ENCODE measurements at regions not wholly inside any gene's neighbourhood (a gene's known extent, or its start where the extent isn't known, plus 50 kb on each side); places are given as distances from the start of the nearest gene placed in this dataset.
"Not testable (repeated sequence)": the region's sequence is repeated elsewhere in the genome, so short reads cannot be mapped to it uniquely, and the experiment has no call there.

DNA sequence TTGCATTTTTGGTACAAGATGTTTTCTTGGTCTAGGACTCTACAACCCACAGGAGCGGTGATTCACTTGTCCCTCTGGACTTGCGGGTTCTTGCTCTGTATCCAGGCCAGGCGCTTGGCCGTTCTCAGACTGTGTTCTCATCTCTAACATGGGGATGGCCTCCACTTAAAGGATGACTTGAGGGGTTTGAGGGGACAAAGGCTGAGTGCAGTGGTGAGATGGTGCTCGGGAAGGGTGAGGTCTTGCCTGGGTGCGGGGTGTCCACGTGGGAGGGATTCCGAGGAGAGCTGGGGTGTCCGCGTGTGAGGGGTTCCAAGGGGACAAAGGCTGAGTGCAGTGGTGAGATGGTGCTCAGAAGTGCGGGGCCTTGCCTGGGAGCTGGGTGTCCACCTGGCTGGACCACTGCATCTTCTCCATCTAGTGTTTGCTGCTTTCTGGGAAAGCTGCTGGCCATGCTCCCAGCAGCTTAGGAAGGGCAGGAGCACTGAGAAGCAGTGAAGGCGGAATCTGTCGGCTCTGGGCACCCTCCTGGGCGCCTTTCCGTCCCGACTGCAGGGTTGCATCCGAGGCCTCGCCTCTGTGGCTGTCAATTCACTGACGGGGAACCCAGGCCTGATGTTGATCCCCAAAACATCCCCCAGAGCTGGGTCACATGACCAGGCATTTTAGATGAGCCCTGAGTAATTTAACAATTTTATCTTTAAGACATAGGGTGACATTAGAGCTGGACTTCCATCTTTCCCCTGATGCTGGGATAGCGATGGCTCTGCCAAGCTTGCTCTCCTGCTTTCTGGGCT lies 280.5 kb upstream of the IRX4 start:
- DNase-seq, result no peak

GRCh38 chr5:2160811-2161210 lies 278.1 kb upstream of the IRX4 start:
- no peak for DNase-seq

DNA sequence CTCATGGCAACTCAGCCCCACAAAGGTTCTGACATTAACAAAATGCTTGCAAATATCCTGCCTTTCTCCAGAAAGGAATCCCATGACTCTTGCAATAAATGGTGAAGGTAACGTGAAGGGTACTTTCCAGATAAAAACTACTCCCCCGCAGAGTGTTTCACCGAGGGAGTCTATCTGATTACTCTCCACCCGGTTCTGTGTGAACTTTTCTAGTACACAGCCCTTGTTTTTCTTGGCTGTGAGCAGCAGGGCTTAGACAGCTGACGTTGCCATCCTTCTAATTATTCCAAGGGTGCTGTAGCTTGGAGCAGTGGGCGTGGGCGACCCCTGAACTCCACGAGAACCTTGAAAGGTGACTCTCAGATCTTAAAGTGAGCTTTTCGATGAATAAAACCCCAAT lies 276.0 kb upstream of the IRX4 start:
- no peak for DNase-seq

GRCh38 chr5:2158109-2158508 lies 275.4 kb upstream of the IRX4 start:
- no peak for DNase-seq

- no peak for DNase-seq
Observed at GRCh38 chr5:2157372-2157771, 274.6 kb upstream of the IRX4 start.

DNA sequence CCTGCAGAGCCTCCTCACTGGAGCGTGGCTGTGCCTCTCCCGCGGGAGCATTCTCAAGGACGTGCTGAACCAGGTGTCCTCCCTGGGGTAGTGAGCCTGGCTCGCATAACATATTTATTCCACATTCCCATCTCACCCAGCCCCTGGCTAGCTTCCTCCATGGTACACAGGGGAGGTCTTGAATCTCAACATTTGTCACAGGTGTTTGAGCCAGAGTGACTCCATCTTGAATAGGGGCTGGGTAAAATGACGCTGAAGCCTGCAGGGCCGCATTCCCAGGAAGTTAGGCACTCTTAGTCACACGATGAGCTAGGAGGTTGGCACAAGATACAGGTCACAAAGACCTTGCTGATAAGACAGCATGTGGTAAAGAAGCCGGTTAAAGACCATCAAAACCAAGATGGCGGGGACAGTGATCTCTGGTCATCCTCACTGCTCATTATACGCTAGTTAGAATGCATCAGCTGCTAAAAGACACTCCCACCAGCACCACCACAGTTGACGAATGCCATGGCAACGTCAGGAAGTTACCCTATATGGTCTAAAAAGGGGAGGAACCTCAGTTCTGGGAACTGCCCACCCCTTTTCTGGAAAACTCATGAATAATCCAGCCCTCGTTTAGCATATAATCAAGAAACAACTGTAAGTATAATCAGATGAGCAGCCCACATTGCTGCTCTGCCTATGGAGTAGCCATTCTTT lies 273.8 kb upstream of the IRX4 start:
- no peak for DNase-seq

GRCh38 chr5:2155556-2155955 lies 272.8 kb upstream of the IRX4 start:
- no peak for DNase-seq

DNA sequence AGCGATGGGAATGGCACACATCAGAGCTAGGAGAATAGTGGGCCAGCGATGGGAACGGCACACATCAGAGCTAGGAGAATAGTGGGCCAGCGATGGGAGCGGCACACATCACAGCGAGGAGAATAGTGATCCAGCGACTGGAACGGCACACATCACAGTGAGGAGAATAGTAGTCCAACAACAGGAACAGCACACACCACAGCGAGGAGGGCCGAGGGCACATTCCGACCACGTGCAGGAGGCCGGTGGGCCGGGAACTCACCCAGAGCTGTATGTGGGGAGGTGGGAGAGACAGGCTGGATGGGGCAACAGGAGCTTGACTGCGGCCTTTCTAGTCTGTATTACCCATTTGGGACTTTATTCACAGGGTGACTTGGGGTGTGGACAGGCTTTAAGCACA lies 271.1 kb upstream of the IRX4 start:
- no peak for DNase-seq

DNA sequence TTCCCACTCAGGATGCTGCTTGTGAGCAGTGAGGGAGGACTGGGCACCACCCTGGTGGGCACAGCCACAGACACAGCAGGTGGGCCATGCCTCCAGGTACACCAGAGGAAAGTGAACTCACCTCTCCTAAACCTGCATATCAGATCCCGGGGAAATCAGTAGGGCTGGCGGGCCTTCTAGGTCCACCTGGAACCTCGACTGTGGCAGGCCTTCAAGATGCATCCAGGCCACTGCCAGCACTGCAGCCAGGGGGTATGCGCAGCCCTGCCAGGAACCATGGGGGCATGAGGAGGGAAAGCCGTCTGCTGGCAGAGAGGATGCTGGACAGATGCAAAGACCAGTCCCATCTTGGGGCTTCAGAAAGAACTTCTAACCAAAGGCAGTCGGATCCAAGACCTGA lies 270.6 kb upstream of the IRX4 start:
- no peak for DNase-seq

- not testable (repeated sequence) for DNase-seq
Observed at GRCh38 chr5:2151301-2151888, 268.7 kb upstream of the IRX4 start.

DNA sequence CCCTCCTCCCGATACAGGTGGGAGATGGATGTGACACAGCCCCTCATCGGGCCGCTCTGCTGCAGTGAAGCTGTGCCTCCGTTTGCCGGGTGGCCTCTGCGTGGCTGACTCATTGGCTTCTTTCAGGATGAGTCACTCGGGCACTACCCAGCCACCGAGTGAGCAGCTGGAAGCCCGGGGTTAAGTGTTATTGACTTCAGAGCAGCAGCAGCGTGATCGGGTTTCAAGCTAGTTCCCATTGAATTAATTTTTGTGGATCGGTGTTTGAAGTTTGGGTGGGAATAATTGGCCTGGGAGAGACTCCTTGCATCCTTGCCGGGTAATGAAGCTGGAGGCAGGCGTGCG lies 266.4 kb upstream of the IRX4 start:
- DNase-seq, result peak; percentile 92

- no peak for DNase-seq
Observed at GRCh38 chr5:2148312-2149194, 265.8 kb upstream of the IRX4 start.

DNA sequence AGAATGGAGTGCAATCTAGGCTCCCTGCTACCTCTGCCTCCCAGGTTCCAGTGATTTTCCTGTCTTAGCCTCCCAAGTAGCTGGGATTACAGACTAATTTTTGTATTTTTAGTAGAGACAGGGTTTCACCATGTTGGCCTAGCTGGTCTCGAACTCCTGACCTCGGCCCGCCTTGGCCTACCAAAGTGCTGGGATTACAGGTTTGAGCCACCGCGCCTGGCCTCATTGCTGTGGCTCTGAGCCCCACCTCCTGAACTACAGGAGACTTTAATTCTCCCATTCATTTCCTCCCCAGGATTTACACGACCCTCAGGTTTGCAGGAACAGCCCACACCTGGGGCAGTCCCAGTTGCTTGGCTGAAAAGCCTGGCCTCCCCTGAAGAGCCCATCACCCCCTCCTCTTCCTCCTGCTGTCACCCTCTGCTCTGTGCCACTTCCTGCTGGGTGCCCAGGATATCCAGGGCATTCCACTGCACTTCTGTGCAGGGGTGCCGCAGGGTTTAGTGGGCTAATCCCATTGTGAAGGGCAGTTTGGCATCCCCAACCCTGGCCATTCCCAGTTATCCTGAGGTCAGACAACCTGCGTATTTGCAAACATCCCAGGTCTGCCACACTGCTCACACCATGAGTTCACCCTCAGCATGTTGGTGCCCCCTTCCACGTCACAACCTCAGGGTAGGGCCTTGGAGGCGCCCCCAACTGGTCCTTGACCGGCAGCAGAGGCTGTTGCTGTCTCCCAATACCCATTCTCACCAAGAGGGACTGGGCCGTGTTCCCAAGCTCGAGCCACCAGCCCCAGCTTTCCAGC lies 265.0 kb upstream of the IRX4 start:
- no peak for DNase-seq

DNA sequence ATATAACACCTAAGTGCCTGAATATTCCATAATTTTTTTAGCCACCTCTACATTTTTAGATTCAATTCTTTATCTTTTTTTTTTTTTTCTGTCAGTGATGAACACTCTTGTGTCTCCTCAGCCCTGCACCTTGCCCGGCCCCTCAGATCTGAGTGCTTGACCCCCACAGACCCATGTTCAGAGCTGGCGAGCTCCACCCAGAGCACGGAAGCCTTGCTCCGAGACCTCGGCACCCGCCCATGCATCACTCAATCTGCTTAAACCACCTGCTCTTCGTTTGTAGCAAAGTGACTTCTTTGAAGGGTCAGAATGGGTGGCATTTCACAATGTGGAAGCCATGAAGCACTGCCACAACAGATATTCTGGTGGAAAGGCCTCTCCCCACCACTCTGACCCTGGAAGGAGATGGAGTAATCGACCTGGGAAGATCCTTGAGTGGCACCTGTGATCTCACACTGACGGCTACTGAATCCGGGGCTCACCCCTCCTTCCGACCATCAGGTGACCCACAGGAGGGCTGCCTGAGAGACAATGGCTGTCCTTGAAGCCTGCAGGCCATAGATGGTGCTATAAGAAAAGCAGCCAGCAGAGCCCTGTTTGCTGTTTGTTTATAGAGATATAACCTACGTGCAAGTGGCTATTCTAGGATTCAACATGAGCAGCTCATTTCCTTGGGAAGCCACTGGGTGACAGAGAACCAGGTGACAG lies 261.1 kb upstream of the IRX4 start:
- DNase-seq, result peak; percentile 29

DNA sequence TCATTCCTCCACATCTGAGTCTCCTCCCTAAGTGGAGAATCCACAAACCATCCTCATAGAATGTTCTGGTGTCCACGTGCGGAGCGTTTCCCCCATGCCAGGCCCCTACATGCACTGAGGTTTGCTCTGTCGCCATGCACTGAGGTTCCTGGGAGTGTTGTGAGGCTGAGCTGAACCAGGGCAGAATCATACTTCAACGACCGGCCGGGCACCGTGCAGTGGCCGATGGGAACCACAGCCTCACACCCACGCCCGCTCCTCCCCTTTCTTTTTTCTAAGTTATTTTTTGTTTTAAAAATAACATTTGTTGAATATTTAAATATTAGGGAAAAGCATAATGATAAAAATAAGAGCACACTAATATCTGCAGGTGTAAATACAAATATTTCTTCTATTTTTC lies 260.4 kb upstream of the IRX4 start:
- peak; percentile 29 for DNase-seq

GRCh38 chr5:2142456-2142954 lies 259.8 kb upstream of the IRX4 start:
- DNase-seq, result peak; percentile 38

- DNase-seq, result no peak
Observed at GRCh38 chr5:2141254-2142000, 258.7 kb upstream of the IRX4 start.

- peak; percentile 21 for DNase-seq
Observed at GRCh38 chr5:2140501-2141175, 257.9 kb upstream of the IRX4 start.

- peak; percentile 32 for DNase-seq
Observed at GRCh38 chr5:2139478-2139877, 256.8 kb upstream of the IRX4 start.

- DNase-seq, result peak; percentile 12
Observed at GRCh38 chr5:2138896-2139295, 256.2 kb upstream of the IRX4 start.
